ENCODE measurements at regions not wholly inside any gene's neighbourhood (a gene's known extent, or its start where the extent isn't known, plus 50 kb on each side); places are given as distances from the start of the nearest gene placed in this dataset.

DNA sequence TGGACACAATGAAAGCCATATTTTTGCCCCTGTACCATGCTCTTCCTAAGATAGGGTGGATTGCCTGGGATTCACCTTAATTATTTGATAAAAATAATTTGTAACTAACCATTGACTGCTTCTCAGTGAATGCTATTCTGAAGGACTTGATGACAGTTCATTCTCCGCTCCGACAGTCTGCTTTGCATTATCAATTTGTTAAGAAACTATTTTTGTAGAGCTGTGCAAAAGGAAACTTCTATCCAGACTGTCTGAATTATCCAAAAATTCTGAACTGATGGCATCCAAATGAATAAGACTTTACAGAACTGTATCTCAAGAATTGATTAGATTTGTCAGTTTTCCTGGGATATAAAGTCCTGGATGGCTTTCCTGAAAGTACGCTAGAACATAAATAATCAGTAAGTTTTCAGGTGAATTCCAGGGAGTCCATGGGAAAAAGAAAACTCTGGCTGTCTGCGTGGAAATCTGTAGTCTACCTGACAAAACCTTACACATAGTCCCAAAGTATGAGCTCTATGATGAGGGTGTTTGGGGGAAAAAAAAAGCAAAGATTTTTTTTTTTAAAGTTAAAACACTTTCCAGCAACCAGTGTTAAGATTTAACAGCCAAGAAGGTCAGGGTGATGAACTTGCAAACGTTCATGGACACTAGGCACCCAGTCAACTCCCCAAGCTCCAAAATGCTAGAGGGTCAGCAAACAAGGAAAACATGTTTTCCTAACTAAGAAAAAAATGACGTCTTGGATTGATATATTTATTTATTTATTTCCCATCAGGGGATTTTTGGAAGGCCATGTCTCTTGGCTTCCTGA is 291.1 kb upstream of the TBX3 start:
- intact Hi-C loops (cut with micrococcal nuclease): no loop called here
- no peak overlapping the region for H3K9ac ChIP-seq (ENCODE audit: insufficient read depth in 1 of 2, low read depth in 2 of 2, low read length in 2 of 2)
- BruUV-seq (replicated peaks): no TSS peak
- no peaks in the 10 kb centered on the region for H4K20me1 ChIP-seq (replicated peaks; ENCODE audit: control insufficient read depth, insufficient read depth, low read length)
- H3K9me1 ChIP-seq (ENCODE audit: control insufficient read depth, insufficient read depth, low read length): no peaks in the 10 kb centered on the region
- WGBS (ENCODE audit: insufficient coverage, low coverage, missing lambda C conversion rate): 0% methylated on average over 6 of the region's 6 CpGs
- in situ Hi-C loops (cut with MboI): no loop called here
- POLR2A ChIA-PET: interaction anchor here (0.6 to 0.9 kb wide), 3 partner anchors 12 to 20 kb away, joined by 3 to 5 read pairs (median 5); no protein-coding TSS in a partner anchor
- H2AFZ ChIP-seq (ENCODE audit: low read depth, low read length): no peak overlapping the region
- no peak for ATAC-seq
- no peaks in the 10 kb centered on the region for H3K36me3 ChIP-seq (ENCODE audit: control insufficient read depth, insufficient read depth, low read length)
- CTCF ChIA-PET (ENCODE audit: low intra/inter-chr PET ratio): no interaction called here
- no peak overlapping the region for H3K4me2 ChIP-seq (ENCODE audit: insufficient read depth, low read length)
- DNase-seq (ENCODE audit: extremely low read depth in 1 of 4, low spot score in 3 of 4): no peak
- H3K79me2 ChIP-seq (ENCODE audit: control insufficient read depth, insufficient read depth, low read length): no peaks in the 10 kb centered on the region
- FAIRE-seq: no peak
- no peaks in the 10 kb centered on the region for H3K9me3 ChIP-seq (replicated peaks; ENCODE audit: control insufficient read depth, insufficient read depth, low read depth, low read length)
- H3K4me3 ChIP-seq: no peak overlapping the region
- no peak for TF ChIP-seq ZNF780A (CRISPR knock-in tag; IDR thresholded peaks at IDR 0.05)
- no peak for TF ChIP-seq ZC3H8 (IDR thresholded peaks at IDR 0.05)
- TF ChIP-seq, protein P1, sequence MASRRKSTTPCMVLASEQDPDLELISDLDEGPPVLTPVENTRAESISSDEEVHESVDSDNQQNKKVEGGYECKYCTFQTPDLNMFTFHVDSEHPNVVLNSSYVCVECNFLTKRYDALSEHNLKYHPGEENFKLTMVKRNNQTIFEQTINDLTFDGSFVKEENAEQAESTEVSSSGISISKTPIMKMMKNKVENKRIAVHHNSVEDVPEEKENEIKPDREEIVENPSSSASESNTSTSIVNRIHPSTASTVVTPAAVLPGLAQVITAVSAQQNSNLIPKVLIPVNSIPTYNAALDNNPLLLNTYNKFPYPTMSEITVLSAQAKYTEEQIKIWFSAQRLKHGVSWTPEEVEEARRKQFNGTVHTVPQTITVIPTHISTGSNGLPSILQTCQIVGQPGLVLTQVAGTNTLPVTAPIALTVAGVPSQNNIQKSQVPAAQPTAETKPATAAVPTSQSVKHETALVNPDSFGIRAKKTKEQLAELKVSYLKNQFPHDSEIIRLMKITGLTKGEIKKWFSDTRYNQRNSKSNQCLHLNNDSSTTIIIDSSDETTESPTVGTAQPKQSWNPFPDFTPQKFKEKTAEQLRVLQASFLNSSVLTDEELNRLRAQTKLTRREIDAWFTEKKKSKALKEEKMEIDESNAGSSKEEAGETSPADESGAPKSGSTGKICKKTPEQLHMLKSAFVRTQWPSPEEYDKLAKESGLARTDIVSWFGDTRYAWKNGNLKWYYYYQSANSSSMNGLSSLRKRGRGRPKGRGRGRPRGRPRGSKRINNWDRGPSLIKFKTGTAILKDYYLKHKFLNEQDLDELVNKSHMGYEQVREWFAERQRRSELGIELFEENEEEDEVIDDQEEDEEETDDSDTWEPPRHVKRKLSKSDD (conservative IDR thresholded peaks at IDR 0.05; ENCODE audit: low read length): no peak
- TF ChIP-seq YBX1 (IDR thresholded peaks at IDR 0.05): no peak
- TF ChIP-seq SAFB2 (IDR thresholded peaks at IDR 0.05; ENCODE audit: borderline replicate concordance, low read depth, low read length, severe bottlenecking): no peak
- TF ChIP-seq NR3C1 (CRISPR knock-in tag; IDR thresholded peaks at IDR 0.05): no peak
- TF ChIP-seq ILK (tag; IDR thresholded peaks at IDR 0.05; ENCODE audit: borderline replicate concordance, low read depth): no peak
- H3K27ac ChIP-seq (ENCODE audit: extremely low read depth, low read depth, low read length): no peak overlapping the region
- no peaks in the 10 kb centered on the region for H3K27me3 ChIP-seq (ENCODE audit: control insufficient read depth in 2 of 2, insufficient read depth in 2 of 2, low read length in 2 of 2)
- H3K4me1 ChIP-seq (replicated peaks in 1 of 2; ENCODE audit: control insufficient read depth in 2 of 2, insufficient read depth in 2 of 2, low read length in 2 of 2): no peaks in the 10 kb centered on the region

Measured in K562 (cell line).